ENCODE measurements at regions not wholly inside any gene's neighbourhood (a gene's known extent, or its start where the extent isn't known, plus 50 kb on each side); places are given as distances from the start of the nearest gene placed in this dataset.

DNA sequence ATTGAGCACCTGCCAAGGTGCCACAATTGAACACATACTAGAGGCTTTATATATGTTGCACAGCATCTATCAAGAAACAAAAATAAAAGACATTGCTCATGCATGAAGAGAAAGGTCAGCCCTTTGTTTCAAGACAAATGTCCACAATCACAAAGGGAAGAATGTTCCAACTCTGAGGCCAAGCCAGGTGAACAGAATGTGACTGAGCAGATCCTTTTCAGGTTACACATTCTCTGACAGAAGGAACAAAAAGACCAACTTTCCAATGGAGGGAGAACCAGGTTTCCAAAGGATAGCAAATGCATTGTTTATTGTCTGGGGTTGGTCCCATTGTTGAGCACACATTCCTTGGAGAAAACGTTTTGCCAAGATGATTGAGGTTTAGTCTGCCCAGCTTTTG, 50.2 kb upstream of the FAM174B start:
- H3K9me3 ChIP-seq (ENCODE audit: control insufficient read depth, low read length, poor library complexity, severe bottlenecking): no peaks in the 10 kb centered on the region
- Mint-ChIP-seq H3K4me1 (peaks cover 7% of the 10 kb centered on the region), H3K27ac (no peak overlapping the region), H3K36me3 (ENCODE audit: low read depth) (no peaks in the 10 kb centered on the region), H3K27me3 (peaks cover 33% of the 10 kb centered on the region), H3K4me3 (no peak overlapping the region)
- ATAC-seq (no peak), DNase-seq (no peak)

- Mint-ChIP-seq H3K4me3 (no peak overlapping the region), H3K36me3 (ENCODE audit: low read depth) (no peaks in the 10 kb centered on the region), H3K4me1 (peaks cover 7% of the 10 kb centered on the region), H3K27ac (no peak overlapping the region), H3K27me3 (peaks cover 33% of the 10 kb centered on the region)
- no peak for ATAC-seq
- no peaks in the 10 kb centered on the region for H3K9me3 ChIP-seq (ENCODE audit: control insufficient read depth, low read length, poor library complexity, severe bottlenecking)
- no peak for DNase-seq
Observed at GRCh38 chr15:92706201-92706600, 50.6 kb upstream of the FAM174B start.

- H3K27ac Mint-ChIP-seq: no peak overlapping the region
- ATAC-seq (no peak), DNase-seq (no peak)
- H3K36me3 Mint-ChIP-seq (ENCODE audit: low read depth): no peaks in the 10 kb centered on the region
- peaks cover 7% of the 10 kb centered on the region for H3K4me1 Mint-ChIP-seq
- peaks cover 33% of the 10 kb centered on the region for H3K27me3 Mint-ChIP-seq
- no peak overlapping the region for H3K4me3 Mint-ChIP-seq
- H3K9me3 ChIP-seq (ENCODE audit: control insufficient read depth, low read length, poor library complexity, severe bottlenecking): no peaks in the 10 kb centered on the region
Observed at GRCh38 chr15:92707880-92708551, 52.4 kb upstream of the FAM174B start.

GRCh38 chr15:92708635-92709034, 53.1 kb upstream of the FAM174B start:
- Mint-ChIP-seq H3K4me1 (peaks cover 7% of the 10 kb centered on the region), H3K27ac (no peak overlapping the region), H3K36me3 (ENCODE audit: low read depth) (no peaks in the 10 kb centered on the region), H3K4me3 (no peak overlapping the region), H3K27me3 (peaks cover 33% of the 10 kb centered on the region)
- DNase-seq (no peak), ATAC-seq (no peak)
- H3K9me3 ChIP-seq (ENCODE audit: control insufficient read depth, low read length, poor library complexity, severe bottlenecking): no peaks in the 10 kb centered on the region

DNA sequence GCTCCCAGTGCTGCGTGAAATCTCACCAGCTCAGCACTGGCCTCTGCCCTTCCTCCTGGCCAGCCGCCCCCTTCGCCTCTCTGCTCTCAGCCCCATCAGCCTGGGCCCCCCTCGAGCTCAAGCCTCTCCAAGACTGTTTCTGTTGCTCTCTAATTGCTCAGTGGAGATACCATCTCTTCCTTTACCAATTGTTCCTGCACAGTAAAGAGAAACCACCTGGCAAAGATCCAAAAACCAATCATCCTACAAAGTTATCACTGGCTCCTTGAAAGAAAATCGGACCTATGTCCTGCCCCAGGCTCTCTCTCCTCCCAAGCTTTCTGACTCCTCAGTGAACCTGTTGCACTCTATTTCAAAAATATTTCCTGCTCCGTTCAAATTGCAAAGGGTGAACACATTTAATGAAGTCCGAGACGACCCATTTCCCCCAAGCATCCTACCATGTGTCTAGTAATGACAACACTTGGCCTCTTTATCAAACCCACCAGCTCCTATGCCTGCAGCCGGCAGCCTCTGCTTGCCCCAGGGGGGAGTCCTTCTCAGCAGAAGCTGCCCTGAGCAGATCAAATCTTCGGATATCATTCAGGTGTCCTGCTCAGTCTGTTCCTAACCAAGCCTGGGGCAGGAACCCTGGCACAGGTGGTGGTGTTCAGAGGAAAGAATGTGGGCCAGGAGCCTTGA, 53.7 kb upstream of the FAM174B start:
- Mint-ChIP-seq H3K27me3 (peaks cover 36% of the 10 kb centered on the region), H3K27ac (peak overlapping the region; percentile 67), H3K4me3 (no peak overlapping the region), H3K36me3 (ENCODE audit: low read depth) (no peaks in the 10 kb centered on the region), H3K4me1 (peaks cover 10% of the 10 kb centered on the region)
- H3K9me3 ChIP-seq (ENCODE audit: control insufficient read depth, low read length, poor library complexity, severe bottlenecking): no peaks in the 10 kb centered on the region
- no peak for ATAC-seq
- no peak for DNase-seq

DNA sequence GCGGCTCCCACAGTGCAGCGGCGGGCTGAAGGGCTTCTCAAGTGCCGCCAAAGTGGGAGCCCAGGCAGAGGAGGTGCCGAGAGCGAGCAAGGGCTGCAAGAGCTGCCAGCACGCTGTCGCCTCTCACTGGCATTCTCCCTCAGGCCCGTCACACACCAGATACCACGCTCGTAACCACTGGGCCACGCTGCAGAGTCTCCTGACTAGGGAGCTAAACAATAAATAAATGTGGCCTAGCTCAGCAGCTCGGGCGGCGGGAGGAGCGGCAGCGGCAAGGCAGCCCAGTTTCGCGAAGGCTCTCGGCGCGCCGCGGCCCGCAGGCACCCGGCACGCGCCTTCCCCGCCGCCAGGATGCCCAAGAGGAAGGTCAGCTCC, 55.9 kb upstream of the FAM174B start:
- Mint-ChIP-seq H3K27me3 (peaks cover 36% of the 10 kb centered on the region), H3K4me3 (no peak overlapping the region), H3K36me3 (ENCODE audit: low read depth) (no peaks in the 10 kb centered on the region), H3K27ac (no peak overlapping the region), H3K4me1 (peaks cover 14% of the 10 kb centered on the region)
- DNase-seq (no peak), ATAC-seq (no peak)
- H3K9me3 ChIP-seq (ENCODE audit: control insufficient read depth, low read length, poor library complexity, severe bottlenecking): no peaks in the 10 kb centered on the region

DNA sequence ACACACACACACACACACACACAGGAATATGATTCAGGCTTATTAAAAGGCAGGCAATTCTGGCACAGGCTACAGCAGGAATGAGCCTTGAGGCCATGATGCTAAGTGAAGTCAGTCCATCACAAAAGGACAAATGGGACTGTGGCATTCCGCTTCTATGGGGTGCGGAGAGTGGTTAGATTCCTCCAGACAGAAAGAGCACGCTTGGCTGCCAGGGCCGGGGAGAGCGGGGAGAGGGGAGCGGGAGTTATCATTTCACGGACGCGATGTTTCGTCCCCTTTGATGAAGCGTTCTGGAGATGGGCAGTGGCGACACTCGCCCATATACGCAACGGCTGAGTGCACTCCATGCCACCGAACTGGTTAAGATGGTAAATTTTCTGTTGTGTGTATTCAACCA, 58.5 kb upstream of the FAM174B start:
- peak overlapping the region; percentile 92 for H3K4me3 Mint-ChIP-seq
- no peak overlapping the region for H3K27ac Mint-ChIP-seq
- peak; percentile 13 for ATAC-seq
- peaks cover 12% of the 10 kb centered on the region for H3K4me1 Mint-ChIP-seq
- H3K27me3 Mint-ChIP-seq: peaks cover 26% of the 10 kb centered on the region
- no peaks in the 10 kb centered on the region for H3K9me3 ChIP-seq (ENCODE audit: control insufficient read depth, low read length, poor library complexity, severe bottlenecking)
- no peak for DNase-seq
- H3K36me3 Mint-ChIP-seq (ENCODE audit: low read depth): no peaks in the 10 kb centered on the region

DNA sequence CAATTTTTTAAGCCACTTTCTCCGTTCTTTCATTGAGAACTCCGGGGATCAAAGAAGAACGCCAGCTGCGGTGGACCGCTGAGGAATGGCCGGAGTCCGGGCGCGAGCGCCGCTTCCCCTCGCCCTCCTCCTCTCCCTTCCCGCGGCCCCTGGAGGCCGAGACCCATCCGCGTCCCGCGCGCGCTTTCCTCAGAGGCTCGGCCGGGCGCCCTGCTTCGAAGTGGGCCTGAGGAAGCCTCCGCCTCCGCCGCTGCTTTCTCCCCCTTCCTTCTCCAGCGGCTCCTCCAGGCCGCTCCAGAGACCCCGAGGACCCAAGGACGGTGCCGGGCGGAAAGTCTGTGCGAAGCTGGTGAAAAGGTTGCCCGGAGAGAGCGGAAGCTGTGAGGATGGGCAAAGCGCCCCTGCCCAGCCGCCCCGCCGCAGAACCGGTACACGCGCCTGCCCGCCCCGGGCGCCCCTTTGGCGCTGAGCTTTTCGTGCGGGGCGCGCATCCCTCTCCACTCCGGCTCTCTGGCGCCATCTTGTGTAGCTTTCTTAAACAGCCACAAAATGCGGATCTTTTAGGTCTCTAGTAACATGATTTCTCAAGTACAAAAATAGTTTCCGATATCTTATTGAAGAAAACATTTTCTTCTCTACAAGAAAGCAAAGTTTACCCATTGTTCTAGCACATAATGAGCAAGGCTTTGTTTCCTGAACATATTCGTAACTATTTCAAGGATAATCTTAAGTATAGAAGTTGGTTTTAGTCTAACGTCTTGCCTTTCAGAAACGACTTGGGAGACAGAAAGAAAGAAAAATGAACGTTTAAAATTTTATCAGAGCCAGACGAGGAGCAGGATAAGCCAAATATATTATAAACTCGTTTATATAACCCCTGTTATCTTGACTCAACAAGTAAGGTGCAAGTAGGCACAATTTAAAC, 59.2 kb upstream of the FAM174B start:
- H3K27me3 Mint-ChIP-seq: peaks cover 22% of the 10 kb centered on the region
- H3K36me3 Mint-ChIP-seq (ENCODE audit: low read depth): no peaks in the 10 kb centered on the region
- peak overlapping the region; percentile 92 for H3K4me3 Mint-ChIP-seq
- no peak overlapping the region for H3K27ac Mint-ChIP-seq
- no peaks in the 10 kb centered on the region for H3K9me3 ChIP-seq (ENCODE audit: control insufficient read depth, low read length, poor library complexity, severe bottlenecking)
- DNase-seq (peak; percentile 49 to 71 (median 49)), ATAC-seq (peak; percentile 95)
- H3K4me1 Mint-ChIP-seq: peaks cover 7% of the 10 kb centered on the region

GRCh38 chr15:92715758-92716157, 60.2 kb upstream of the FAM174B start:
- Mint-ChIP-seq H3K27me3 (peaks cover 22% of the 10 kb centered on the region), H3K27ac (no peak overlapping the region), H3K36me3 (ENCODE audit: low read depth) (no peaks in the 10 kb centered on the region), H3K4me1 (peaks cover 7% of the 10 kb centered on the region), H3K4me3 (no peak overlapping the region)
- H3K9me3 ChIP-seq (ENCODE audit: control insufficient read depth, low read length, poor library complexity, severe bottlenecking): no peaks in the 10 kb centered on the region
- ATAC-seq (no peak), DNase-seq (no peak)

DNA sequence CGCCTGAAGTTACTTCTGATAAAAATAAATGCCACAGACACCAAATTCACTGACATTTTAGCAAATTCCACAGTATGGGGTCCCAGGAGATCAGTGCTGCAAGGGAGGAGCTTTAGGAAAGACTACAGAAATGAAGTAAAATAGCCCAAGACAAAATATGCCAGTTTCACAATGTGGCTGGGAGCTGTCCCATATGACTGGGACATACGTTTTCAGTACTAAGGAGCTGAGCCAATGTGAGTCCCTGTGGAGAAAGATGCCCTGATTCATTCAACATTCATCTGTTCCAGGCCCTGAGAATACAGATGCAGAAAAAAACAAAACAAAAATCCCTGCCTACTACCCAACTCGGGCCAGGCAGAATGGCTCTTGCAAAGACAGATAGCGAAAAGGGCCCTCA, 63.4 kb upstream of the FAM174B start:
- H3K36me3 Mint-ChIP-seq (ENCODE audit: low read depth): no peaks in the 10 kb centered on the region
- ATAC-seq: no peak
- no peak for DNase-seq

DNA sequence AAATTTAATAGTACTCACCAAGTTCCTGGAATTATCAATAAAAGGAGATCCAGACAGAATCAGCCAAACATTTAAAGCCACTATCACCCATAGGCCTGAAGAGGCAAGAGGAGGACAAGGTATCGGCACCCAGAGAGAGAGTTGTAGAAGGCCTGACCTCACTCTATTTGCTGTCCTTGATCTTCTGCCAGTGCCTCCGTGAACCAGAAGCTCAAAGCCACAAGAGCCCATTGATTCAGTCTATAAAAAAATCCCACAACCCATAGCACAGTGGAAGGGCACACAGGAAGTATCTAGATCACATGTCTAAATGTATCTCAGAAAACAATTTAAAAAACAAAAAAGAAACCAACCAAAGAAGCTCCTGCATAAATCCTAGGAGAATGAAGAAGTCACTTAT, 68.6 kb upstream of the FAM174B start:
- Mint-ChIP-seq H3K4me1 (peaks cover 4% of the 10 kb centered on the region), H3K27me3 (peaks cover 7% of the 10 kb centered on the region), H3K27ac (peak overlapping the region; percentile 49), H3K36me3 (ENCODE audit: low read depth) (no peaks in the 10 kb centered on the region), H3K4me3 (no peak overlapping the region)
- no peak for DNase-seq
- no peaks in the 10 kb centered on the region for H3K9me3 ChIP-seq (ENCODE audit: control insufficient read depth, low read length, poor library complexity, severe bottlenecking)
- no peak for ATAC-seq

More for the DNA sequence above, 63.4 kb upstream of the FAM174B start:
- H3K27me3 Mint-ChIP-seq: peaks cover 19% of the 10 kb centered on the region
- H3K27ac Mint-ChIP-seq: no peak overlapping the region
- H3K4me3 Mint-ChIP-seq: no peak overlapping the region
- H3K4me1 Mint-ChIP-seq: peaks cover 6% of the 10 kb centered on the region
- H3K9me3 ChIP-seq (ENCODE audit: control insufficient read depth, low read length, poor library complexity, severe bottlenecking): no peaks in the 10 kb centered on the region

- Mint-ChIP-seq H3K4me1 (peaks cover 4% of the 10 kb centered on the region), H3K27me3 (peaks cover 12% of the 10 kb centered on the region), H3K27ac (no peak overlapping the region), H3K36me3 (ENCODE audit: low read depth) (no peaks in the 10 kb centered on the region), H3K4me3 (no peak overlapping the region)
- ATAC-seq: no peak
- H3K9me3 ChIP-seq (ENCODE audit: control insufficient read depth, low read length, poor library complexity, severe bottlenecking): no peaks in the 10 kb centered on the region
- no peak for DNase-seq
Observed at GRCh38 chr15:92725171-92725570, 69.6 kb upstream of the FAM174B start.

DNA sequence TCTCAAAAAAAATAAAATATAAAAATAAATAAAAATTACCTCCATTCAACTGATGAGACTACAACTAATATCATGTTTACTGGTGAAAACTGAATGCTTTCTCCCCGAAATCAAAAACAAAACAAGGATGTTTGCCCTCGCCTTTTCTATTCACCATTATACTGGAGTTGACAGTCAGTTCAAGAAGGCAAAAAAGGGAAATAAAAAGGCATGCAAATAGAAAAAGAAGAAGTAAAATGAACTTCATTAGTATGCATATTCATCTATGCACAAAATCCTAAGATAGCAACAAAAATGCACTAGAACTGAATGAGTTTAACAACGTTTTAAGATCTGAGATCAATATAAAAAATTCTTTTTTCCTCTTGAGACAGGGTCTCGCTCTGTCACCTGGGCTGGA, 72.7 kb upstream of the FAM174B start:
- H3K27me3 Mint-ChIP-seq: peaks cover 19% of the 10 kb centered on the region
- no peaks in the 10 kb centered on the region for H3K36me3 Mint-ChIP-seq (ENCODE audit: low read depth)
- no peak for ATAC-seq
- no peak overlapping the region for H3K4me3 Mint-ChIP-seq
- H3K27ac Mint-ChIP-seq: no peak overlapping the region
- H3K9me3 ChIP-seq (ENCODE audit: control insufficient read depth, low read length, poor library complexity, severe bottlenecking): no peaks in the 10 kb centered on the region
- DNase-seq: no peak
- peaks cover 4% of the 10 kb centered on the region for H3K4me1 Mint-ChIP-seq
